HG02840 (cell line): ENCODE measurements at regions not wholly inside any gene's neighbourhood (a gene's known extent, or its start where the extent isn't known, plus 50 kb on each side); places are given as distances from the start of the nearest gene placed in this dataset.
"Not testable (repeated sequence)": the region's sequence is repeated elsewhere in the genome, so short reads cannot be mapped to it uniquely, and the experiment has no call there.

Experiments used
- ATAC-seq: cut with Tn5 transposase; IDR thresholded peaks from one replicate; pipeline ENCODE4 v1.9.1; 2021; ENCODE audit warnings: mild to moderate bottlenecking, moderate library complexity, moderate number of reproducible peaks; ENCODE audit not compliant: unreplicated experiment, low FRiP score

GRCh38 chr5:27158775-27159174 is 120.4 kb upstream of the CDH9 start:
- ATAC-seq = no peak

- no peak for ATAC-seq
Measured at GRCh38 chr5:27158171-27158570, 119.8 kb upstream of the CDH9 start.

DNA sequence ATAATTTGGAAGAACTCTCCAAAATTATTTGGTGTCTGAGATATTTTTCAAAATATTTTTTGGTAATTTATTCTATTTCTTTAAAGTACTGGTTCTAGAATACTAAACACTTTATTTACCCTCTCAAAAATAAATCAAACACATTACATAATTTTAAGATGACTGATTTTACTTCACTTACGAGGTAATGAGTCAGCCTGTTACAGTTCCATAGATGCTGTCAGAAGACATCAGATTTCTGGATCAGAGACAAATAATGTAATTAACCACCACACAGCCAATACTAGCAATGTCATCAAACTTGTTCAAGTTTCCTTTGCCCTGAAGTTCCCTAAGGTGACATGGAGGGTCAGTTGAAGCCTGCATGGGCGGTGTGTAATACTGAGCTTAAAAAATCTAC is 106.1 kb upstream of the CDH9 start:
- ATAC-seq = no peak

- no peak for ATAC-seq
Measured at GRCh38 chr5:27140831-27141230, 102.4 kb upstream of the CDH9 start.

DNA sequence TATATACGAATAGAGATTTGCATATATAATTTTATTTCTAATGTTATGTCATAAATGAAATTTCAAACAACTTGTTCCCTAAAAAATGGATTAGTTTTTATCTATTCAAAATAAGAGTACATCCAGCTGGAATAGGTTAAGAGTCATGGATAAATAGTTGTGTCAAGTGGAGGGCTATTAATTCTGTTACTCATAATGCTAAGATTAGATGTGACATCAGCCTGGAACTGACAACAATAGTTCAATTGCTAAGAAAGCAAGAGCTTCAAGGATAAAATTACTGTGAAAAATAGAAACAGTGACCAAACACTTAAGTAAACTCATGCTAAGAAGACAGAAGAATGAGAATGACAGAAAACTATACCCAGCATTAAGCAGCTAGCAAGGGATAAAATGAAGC is 92.2 kb upstream of the CDH9 start:
- ATAC-seq = no peak

- no peak for ATAC-seq
Measured at GRCh38 chr5:27129926-27130325, 91.5 kb upstream of the CDH9 start.

GRCh38 chr5:27125856-27126255 is 87.5 kb upstream of the CDH9 start:
- ATAC-seq = no peak

DNA sequence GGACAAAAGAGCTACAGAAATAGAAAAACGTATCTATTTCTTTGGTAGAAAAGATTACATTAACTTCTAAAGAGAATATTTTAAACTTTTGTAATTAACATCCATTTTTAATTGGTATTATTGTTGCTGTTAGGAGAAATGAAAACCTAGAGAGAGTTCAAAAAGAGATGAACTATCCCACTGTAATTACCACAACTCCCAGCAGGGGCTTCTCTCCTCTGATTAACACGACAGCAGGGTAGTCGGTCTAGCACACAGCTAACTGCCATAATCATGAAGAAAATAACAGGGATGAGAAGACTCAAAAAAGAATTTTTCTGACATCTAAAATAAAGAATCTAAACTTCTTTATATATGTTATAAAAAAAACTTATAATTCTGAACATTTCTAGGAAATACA is 86.2 kb upstream of the CDH9 start:
- ATAC-seq = no peak

GRCh38 chr5:27119736-27120321 is 81.4 kb upstream of the CDH9 start:
- ATAC-seq = not testable (repeated sequence)

- no peak for ATAC-seq
Measured at GRCh38 chr5:27103486-27103885, 65.1 kb upstream of the CDH9 start.

GRCh38 chr5:27095761-27096160 is 57.4 kb upstream of the CDH9 start:
- ATAC-seq = not testable (repeated sequence)

- ATAC-seq = no peak
Measured at GRCh38 chr5:27093279-27093678, 54.9 kb upstream of the CDH9 start.

GRCh38 chr5:27091858-27092257 is 53.5 kb upstream of the CDH9 start:
- ATAC-seq = no peak

- not testable (repeated sequence) for ATAC-seq
Measured at GRCh38 chr5:27088822-27089221, 50.4 kb upstream of the CDH9 start.
